ENCODE measurements at regions not wholly inside any gene's neighbourhood (a gene's known extent, or its start where the extent isn't known, plus 50 kb on each side); places are given as distances from the start of the nearest gene placed in this dataset.

- peak in 3 of 58 donors; percentile 12 to 22 (median 12) for DNase-seq
These were observed 269.5 kb upstream of the POU3F3 start for GRCh38 chr2:104584393-104584792.

- DNase-seq, result no peak
These were observed 258.3 kb upstream of the POU3F3 start for GRCh38 chr2:104595576-104595975.

- no peak for DNase-seq
These were observed 256.0 kb upstream of the POU3F3 start for GRCh38 chr2:104597942-104598341.

GRCh38 chr2:104598636-104599035 lies 255.3 kb upstream of the POU3F3 start:
- no peak for DNase-seq

- peak in 10 of 58 donors; percentile 4 to 73 (median 10) for DNase-seq
These were observed 254.0 kb upstream of the POU3F3 start for GRCh38 chr2:104599787-104600510.

- DNase-seq, result no peak
These were observed 247.9 kb upstream of the POU3F3 start for GRCh38 chr2:104606056-104606455.

GRCh38 chr2:104616856-104617255 lies 237.1 kb upstream of the POU3F3 start:
- peak in 6 of 58 donors; percentile 5 to 28 (median 17) for DNase-seq

- DNase-seq, result no peak
These were observed 233.1 kb upstream of the POU3F3 start for GRCh38 chr2:104620801-104621200.

GRCh38 chr2:104635608-104636007 lies 218.3 kb upstream of the POU3F3 start:
- DNase-seq, result no peak

GRCh38 chr2:104638190-104638858 lies 215.6 kb upstream of the POU3F3 start:
- no peak for DNase-seq

GRCh38 chr2:104638859-104639202 lies 215.1 kb upstream of the POU3F3 start:
- no peak for DNase-seq

- no peak for DNase-seq
These were observed 212.1 kb upstream of the POU3F3 start for GRCh38 chr2:104641786-104642185.

GRCh38 chr2:104648376-104648775 lies 205.5 kb upstream of the POU3F3 start:
- no peak for DNase-seq

- no peak for DNase-seq
These were observed 204.0 kb upstream of the POU3F3 start for GRCh38 chr2:104649866-104650265.

- no peak for DNase-seq
These were observed 203.4 kb upstream of the POU3F3 start for GRCh38 chr2:104650405-104650996.

- no peak for DNase-seq
These were observed 199.1 kb upstream of the POU3F3 start for GRCh38 chr2:104654811-104655210.

- DNase-seq, result peak in 9 of 58 donors; percentile 4 to 16 (median 8)
These were observed 197.2 kb upstream of the POU3F3 start for GRCh38 chr2:104656571-104657163.

- DNase-seq, result peak in 46 of 58 donors; percentile 4 to 62 (median 38)
These were observed 195.6 kb upstream of the POU3F3 start for GRCh38 chr2:104658144-104658835.

- peak in 40 of 58 donors; percentile 8 to 59 (median 34) for DNase-seq
These were observed 194.9 kb upstream of the POU3F3 start for GRCh38 chr2:104658904-104659591.

- no peak for DNase-seq
These were observed 192.9 kb upstream of the POU3F3 start for GRCh38 chr2:104660991-104661390.

- no peak for DNase-seq
These were observed 189.2 kb upstream of the POU3F3 start for GRCh38 chr2:104664672-104665071.

Measured in anterior cingulate cortex (tissue), 58 donors.